CD4-positive, alpha-beta T cell treated with Interferon alpha-2 for 1 hour (primary cell): ENCODE measurements at regions not wholly inside any gene's neighbourhood (a gene's known extent, or its start where the extent isn't known, plus 50 kb on each side); places are given as distances from the start of the nearest gene placed in this dataset.

Experiments used
- DNase-seq, 2 donors: peaks; one replicate each; pipeline ENCODE4 v3.0.0-alpha.2; 2020 to 2022

GRCh38 chr4:104418286-104418685, 76.4 kb downstream of the CXXC4 start:
- no peak for DNase-seq

- no peak for DNase-seq
These were observed 77.3 kb downstream of the CXXC4 start for GRCh38 chr4:104417357-104417882.

GRCh38 chr4:104416725-104417356, 77.9 kb downstream of the CXXC4 start:
- DNase-seq, result no peak

GRCh38 chr4:104413487-104413886, 81.2 kb downstream of the CXXC4 start:
- no peak for DNase-seq

GRCh38 chr4:104412344-104412743, 82.3 kb downstream of the CXXC4 start:
- DNase-seq, result no peak

GRCh38 chr4:104411502-104411901, 83.2 kb downstream of the CXXC4 start:
- DNase-seq, result no peak

GRCh38 chr4:104408878-104409277, 85.8 kb downstream of the CXXC4 start:
- DNase-seq, result no peak

- no peak for DNase-seq
These were observed 90.3 kb downstream of the CXXC4 start for GRCh38 chr4:104404361-104404760.

- DNase-seq, result no peak
These were observed 99.5 kb downstream of the CXXC4 start for GRCh38 chr4:104395168-104395614.

GRCh38 chr4:104394406-104395167, 100.1 kb downstream of the CXXC4 start:
- no peak for DNase-seq

GRCh38 chr4:104393655-104394324, 100.9 kb downstream of the CXXC4 start:
- no peak for DNase-seq

- DNase-seq, result no peak
These were observed 109.0 kb downstream of the CXXC4 start for GRCh38 chr4:104385713-104386112.

- DNase-seq, result no peak
These were observed 111.7 kb downstream of the CXXC4 start for GRCh38 chr4:104382961-104383360.

- DNase-seq, result no peak
These were observed 113.0 kb downstream of the CXXC4 start for GRCh38 chr4:104381729-104382128.

- DNase-seq, result no peak
These were observed 129.1 kb downstream of the CXXC4 start for GRCh38 chr4:104365618-104366017.

- DNase-seq, result no peak
These were observed 141.2 kb downstream of the CXXC4 start for GRCh38 chr4:104353481-104353880.

- no peak for DNase-seq
These were observed 142.5 kb downstream of the CXXC4 start for GRCh38 chr4:104352211-104352610.

GRCh38 chr4:104351706-104352105, 143.0 kb downstream of the CXXC4 start:
- no peak for DNase-seq

- no peak for DNase-seq
These were observed 149.0 kb downstream of the CXXC4 start for GRCh38 chr4:104345598-104346242.

GRCh38 chr4:104344342-104344980, 150.2 kb downstream of the CXXC4 start:
- no peak for DNase-seq

- DNase-seq, result no peak
These were observed 160.3 kb downstream of the CXXC4 start for GRCh38 chr4:104334410-104334809.

GRCh38 chr4:104330125-104330905, 164.4 kb downstream of the CXXC4 start:
- DNase-seq, result no peak
